Upper lobe of right lung (tissue), 1 donor: ENCODE measurements at regions not wholly inside any gene's neighbourhood (a gene's known extent, or its start where the extent isn't known, plus 50 kb on each side); places are given as distances from the start of the nearest gene placed in this dataset.

Experiments used
- ATAC-seq: fragments of 200-7000 bp; cut with Tn5 transposase; one replicate; pipeline ENCODE4 v1.9.1; 2020; ENCODE audit warnings: mild to moderate bottlenecking, moderate library complexity
- DNase-seq: peaks from one replicate; pipeline ENCODE4 v3.0.0-alpha.2; 2020
- H3K27ac ChIP-seq: fragments of 200-600 bp; one replicate; pipeline ENCODE4 v1.8.0; 2022
- H3K27me3 ChIP-seq: fragments of 200-600 bp; one replicate; pipeline ENCODE4 v1.8.0; 2022; ENCODE audit warnings: mild to moderate bottlenecking
- H3K36me3 ChIP-seq: fragments of 200-600 bp; one replicate; pipeline ENCODE4 v1.8.0; 2022
- H3K4me1 ChIP-seq: fragments of 200-600 bp; one replicate; pipeline ENCODE4 v1.8.0; 2022
- H3K4me3 ChIP-seq: fragments of 200-600 bp; one replicate; pipeline ENCODE4 v1.8.0; 2022; ENCODE audit warnings: mild to moderate bottlenecking
- H3K9me3 ChIP-seq: fragments of 200-600 bp; one replicate; pipeline ENCODE4 v1.8.0; 2022
- intact Hi-C: fragments of 100-400 bp; cut with DNase I; formaldehyde crosslinking; loops from one replicate; pipeline ENCODE4 v1.11.0; 2022
- TF ChIP-seq, protein P1 (sequence below): fragments of 200-600 bp; IDR thresholded peaks from one replicate; pipeline ENCODE4 v1.8.0; 2022; ENCODE audit warnings: antibody characterized with exemption
- donor health status: DM: no; HTN: yes; CAD: no; lungs with severe emphysema.

DNA sequence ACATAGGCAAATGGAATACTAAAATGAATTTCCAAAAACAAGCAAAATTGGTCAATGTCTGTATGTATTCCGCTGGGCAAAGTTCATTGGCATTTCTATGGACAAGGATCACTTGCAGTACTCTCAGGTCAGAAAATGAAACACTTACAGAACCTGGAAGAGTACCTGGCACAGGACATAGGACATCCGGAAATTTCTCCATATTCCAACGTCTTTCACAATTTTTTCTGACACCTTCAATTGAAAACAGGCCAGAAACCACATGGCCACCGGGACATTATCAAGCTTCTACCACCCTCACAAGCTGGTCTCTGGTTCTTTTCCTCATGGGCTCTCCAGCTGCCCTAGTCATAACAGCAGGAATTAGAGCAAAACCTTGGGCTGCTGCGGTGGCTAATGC lies 96.9 kb upstream of the MSH6 start:
- TF ChIP-seq, protein P1, sequence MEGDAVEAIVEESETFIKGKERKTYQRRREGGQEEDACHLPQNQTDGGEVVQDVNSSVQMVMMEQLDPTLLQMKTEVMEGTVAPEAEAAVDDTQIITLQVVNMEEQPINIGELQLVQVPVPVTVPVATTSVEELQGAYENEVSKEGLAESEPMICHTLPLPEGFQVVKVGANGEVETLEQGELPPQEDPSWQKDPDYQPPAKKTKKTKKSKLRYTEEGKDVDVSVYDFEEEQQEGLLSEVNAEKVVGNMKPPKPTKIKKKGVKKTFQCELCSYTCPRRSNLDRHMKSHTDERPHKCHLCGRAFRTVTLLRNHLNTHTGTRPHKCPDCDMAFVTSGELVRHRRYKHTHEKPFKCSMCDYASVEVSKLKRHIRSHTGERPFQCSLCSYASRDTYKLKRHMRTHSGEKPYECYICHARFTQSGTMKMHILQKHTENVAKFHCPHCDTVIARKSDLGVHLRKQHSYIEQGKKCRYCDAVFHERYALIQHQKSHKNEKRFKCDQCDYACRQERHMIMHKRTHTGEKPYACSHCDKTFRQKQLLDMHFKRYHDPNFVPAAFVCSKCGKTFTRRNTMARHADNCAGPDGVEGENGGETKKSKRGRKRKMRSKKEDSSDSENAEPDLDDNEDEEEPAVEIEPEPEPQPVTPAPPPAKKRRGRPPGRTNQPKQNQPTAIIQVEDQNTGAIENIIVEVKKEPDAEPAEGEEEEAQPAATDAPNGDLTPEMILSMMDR = no peak
- H3K27ac ChIP-seq = no peak overlapping the region
- no peaks in the 10 kb centered on the region for H3K27me3 ChIP-seq
- H3K36me3 ChIP-seq = no peaks in the 10 kb centered on the region
- intact Hi-C loops = no loop called here
- DNase-seq (no peak), ATAC-seq (no peak)
- H3K4me3 ChIP-seq = no peak overlapping the region
- H3K9me3 ChIP-seq = no peaks in the 10 kb centered on the region
- no peaks in the 10 kb centered on the region for H3K4me1 ChIP-seq

- Histone ChIP-seq H3K9me3 (no peaks in the 10 kb centered on the region), H3K4me3 (no peak overlapping the region), H3K27me3 (no peaks in the 10 kb centered on the region), H3K27ac (no peak overlapping the region), H3K36me3 (no peaks in the 10 kb centered on the region), H3K4me1 (no peaks in the 10 kb centered on the region)
- DNase-seq (no peak), ATAC-seq (no peak)
- intact Hi-C loops = no loop called here
- TF ChIP-seq, protein P1 = no peak
Measured at GRCh38 chr2:47682216-47682749, 100.7 kb upstream of the MSH6 start.

DNA sequence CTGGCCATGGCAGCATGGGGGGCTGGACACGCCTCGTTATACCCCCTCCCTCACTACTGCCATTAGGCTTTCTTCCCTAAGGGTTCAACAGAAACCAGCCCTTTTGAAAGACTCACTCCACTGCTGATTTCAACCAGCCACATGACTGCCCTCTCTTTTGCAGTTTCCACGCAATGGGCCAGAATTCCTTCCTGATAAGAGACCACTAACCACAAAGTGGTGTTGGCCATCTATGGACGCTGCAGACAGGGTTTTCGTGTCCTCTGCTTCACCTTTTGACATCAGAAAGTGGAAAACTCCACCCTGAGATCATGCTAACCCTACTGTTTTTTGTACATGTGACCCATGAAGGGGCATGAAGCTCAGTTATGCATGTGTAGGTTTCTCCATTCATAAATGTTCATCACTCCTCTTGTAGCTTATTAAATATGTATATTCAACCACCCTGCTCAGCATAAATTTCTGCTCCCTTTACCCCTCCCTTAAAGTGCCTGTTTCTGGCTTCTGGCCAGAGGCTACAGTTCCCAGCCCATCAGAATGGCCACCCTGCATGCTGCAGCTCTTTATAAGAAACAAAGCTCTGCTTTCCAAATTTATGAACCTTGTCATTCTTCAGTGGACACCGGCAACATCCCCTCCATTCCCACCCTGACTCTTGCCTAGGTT lies 105.6 kb upstream of the KCNK12 start:
- ATAC-seq (no peak), DNase-seq (no peak)
- TF ChIP-seq, protein P1 = no peak
- Histone ChIP-seq H3K9me3 (no peaks in the 10 kb centered on the region), H3K4me3 (no peak overlapping the region), H3K36me3 (no peaks in the 10 kb centered on the region), H3K27ac (no peak overlapping the region), H3K27me3 (no peaks in the 10 kb centered on the region), H3K4me1 (no peaks in the 10 kb centered on the region)
- intact Hi-C loops = no loop called here

DNA sequence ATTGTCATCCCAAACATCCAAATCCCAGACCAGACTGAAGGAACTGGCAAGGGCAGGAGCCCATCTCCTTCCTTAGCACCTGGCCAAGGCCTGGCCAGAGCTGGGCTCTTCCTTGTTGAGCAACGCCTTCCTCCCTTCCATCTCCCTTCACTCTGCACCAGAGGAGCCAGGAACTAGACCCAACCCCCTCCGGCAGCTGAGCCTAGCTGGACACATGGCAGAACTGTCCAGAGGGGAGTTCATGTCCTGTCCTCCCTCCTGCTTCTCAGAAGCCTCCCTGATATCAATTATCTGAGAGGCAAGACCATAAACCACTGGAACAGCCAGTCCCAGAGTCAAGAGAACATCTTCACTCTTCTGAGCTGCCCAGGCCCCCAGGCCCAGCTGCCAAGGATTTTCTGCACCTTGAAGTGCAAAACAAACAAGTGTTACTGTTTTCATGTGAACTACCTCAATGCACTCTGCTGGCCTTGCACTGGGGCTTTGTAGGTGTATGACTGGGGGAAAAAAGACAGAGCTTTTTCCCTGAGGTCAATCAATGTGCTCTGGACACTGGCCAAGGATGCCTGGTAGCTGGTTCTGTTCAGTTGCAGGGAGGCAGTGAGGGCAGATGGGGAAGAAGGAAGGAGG lies 104.5 kb upstream of the KCNK12 start:
- intact Hi-C loops = no loop called here

GRCh38 chr2:47666332-47666731 lies 95.5 kb upstream of the KCNK12 start:
- no peaks in the 10 kb centered on the region for H3K9me3 ChIP-seq
- ATAC-seq = no peak
- TF ChIP-seq, protein P1 = no peak
- no peak for DNase-seq
- H3K36me3 ChIP-seq = no peaks in the 10 kb centered on the region
- no peak overlapping the region for H3K27ac ChIP-seq
- no peaks in the 10 kb centered on the region for H3K27me3 ChIP-seq
- no peaks in the 10 kb centered on the region for H3K4me1 ChIP-seq
- intact Hi-C loops = no loop called here
- H3K4me3 ChIP-seq = no peak overlapping the region

More for the DNA sequence above, 104.5 kb upstream of the KCNK12 start:
- Histone ChIP-seq H3K9me3 (no peaks in the 10 kb centered on the region), H3K4me1 (no peaks in the 10 kb centered on the region), H3K27me3 (no peaks in the 10 kb centered on the region), H3K4me3 (no peak overlapping the region), H3K36me3 (no peaks in the 10 kb centered on the region), H3K27ac (no peak overlapping the region)
- TF ChIP-seq, protein P1 = no peak
- DNase-seq (no peak), ATAC-seq (no peak)
